ENCODE measurements at regions not wholly inside any gene's neighbourhood (a gene's known extent, or its start where the extent isn't known, plus 50 kb on each side); places are given as distances from the start of the nearest gene placed in this dataset.
"Not testable (repeated sequence)": the region's sequence is repeated elsewhere in the genome, so short reads cannot be mapped to it uniquely, and the experiment has no call there.

DNA sequence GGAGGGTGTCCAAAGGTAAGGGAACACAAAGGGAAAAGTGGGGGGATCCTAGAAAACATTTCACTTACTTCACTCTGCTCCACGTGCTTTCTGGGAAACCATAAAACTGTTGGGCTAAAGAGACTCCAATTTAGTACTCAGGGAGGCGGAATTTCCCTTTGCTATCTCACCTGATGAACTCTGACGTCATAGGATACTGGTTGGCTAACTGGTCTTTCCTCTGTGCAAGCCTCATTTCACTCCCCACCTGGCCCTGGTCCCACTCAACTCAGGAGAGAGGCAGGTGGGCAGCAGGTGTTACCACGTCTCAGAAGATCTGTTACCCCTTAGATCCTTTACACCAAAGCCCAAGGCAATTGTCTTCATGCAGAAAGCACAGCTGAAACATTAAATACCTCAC, 51.8 kb upstream of the PMAIP1 start:
- Histone ChIP-seq H3K9me3 (no peaks in the 10 kb centered on the region), H3K27ac (no peak overlapping the region), H3K36me3 (no peaks in the 10 kb centered on the region), H3K4me1 (no peaks in the 10 kb centered on the region), H3K27me3 (no peaks in the 10 kb centered on the region), H3K4me3 (no peak overlapping the region)
- no peak for TF ChIP-seq CTCF (IDR thresholded peaks at IDR 0.05)
- no peak for DNase-seq
- intact Hi-C loops (cut with DNase I; ENCODE audit: low total_unique reads): no loop called here

DNA sequence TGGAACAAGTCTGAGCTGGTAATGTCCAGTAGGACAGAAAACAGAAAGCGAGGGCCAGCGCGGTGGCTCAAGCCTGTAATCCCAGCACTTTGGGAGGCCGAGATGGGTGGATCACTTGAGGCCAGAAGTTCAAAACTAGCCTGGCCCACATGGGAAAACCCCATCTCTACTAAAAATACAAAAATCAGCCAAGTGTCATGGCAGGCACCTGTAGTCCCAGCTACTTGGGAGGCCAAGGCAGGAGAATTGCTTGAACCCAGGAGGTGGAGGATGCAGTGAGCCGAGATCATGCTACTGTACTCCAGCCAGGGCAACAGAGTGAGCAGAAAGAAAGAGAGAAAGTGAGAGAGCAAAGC, 52.3 kb upstream of the PMAIP1 start:
- H3K4me1 ChIP-seq; H3K9me3 ChIP-seq; DNase-seq; intact Hi-C loops (cut with DNase I; ENCODE audit: low total_unique reads); H3K27ac ChIP-seq; H3K27me3 ChIP-seq; H3K36me3 ChIP-seq; H3K4me3 ChIP-seq: not testable (repeated sequence)

DNA sequence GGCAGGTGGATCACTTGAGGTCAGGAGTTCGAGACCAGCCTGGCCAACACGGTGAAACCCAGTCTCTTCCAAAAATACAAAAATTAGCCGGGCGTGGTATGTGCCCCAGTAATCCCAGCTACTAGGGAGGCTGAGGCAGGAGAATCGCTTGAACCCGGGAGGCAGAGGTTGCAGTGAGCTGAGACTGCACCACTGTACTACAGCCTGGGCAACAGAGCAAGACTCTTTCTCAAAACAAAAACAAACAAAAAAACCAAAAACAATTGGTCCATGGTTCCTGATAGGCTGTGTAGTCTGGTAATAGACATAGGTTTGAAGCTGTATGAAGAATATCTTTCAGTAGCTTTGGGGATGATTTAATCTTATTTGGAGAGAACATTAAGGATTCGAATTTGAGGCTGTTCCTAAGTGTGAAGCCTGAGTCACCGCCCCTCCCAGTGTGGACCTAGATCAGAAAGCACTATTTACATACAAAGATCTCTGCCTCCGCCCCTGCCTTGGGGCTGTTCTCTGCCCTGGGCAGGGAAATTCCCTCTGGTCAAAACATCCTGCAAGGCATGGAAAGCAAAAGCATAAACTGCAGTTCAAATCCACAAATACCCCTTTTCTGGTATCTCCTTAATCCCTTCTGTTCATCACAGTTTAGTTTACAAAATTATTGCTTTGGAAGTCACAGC, 52.8 kb upstream of the PMAIP1 start:
- no peaks in the 10 kb centered on the region for H3K27me3 ChIP-seq
- no peaks in the 10 kb centered on the region for H3K4me1 ChIP-seq
- TF ChIP-seq CTCF (IDR thresholded peaks at IDR 0.05): no peak
- H3K4me3 ChIP-seq: no peak overlapping the region
- no peaks in the 10 kb centered on the region for H3K36me3 ChIP-seq
- no peak overlapping the region for H3K27ac ChIP-seq
- no peaks in the 10 kb centered on the region for H3K9me3 ChIP-seq
- no peak for DNase-seq
- intact Hi-C loops (cut with DNase I; ENCODE audit: low total_unique reads): no loop called here

DNA sequence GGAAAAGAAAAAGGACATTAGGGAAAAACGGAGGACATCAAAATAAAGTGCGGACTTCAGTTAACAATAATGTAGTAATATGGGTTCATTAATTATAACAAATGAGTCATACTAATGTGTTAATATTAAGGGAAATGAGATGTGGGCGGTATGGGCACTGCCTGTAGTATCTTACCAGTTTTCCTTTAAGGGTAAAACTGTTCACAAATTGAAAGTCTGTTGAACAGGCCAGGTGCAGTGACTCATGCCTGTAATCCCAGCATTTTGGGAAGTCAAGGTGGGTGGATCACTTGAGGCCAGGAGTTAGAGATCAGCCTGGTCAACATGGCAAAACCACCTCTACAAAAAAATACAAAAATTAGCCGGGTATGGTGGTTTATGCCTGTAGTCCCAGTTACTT, 56.8 kb upstream of the PMAIP1 start:
- no peaks in the 10 kb centered on the region for H3K9me3 ChIP-seq
- no peak for TF ChIP-seq CTCF (IDR thresholded peaks at IDR 0.05)
- H3K4me3 ChIP-seq: no peak overlapping the region
- no peak overlapping the region for H3K27ac ChIP-seq
- DNase-seq: no peak
- no peaks in the 10 kb centered on the region for H3K4me1 ChIP-seq
- no peaks in the 10 kb centered on the region for H3K36me3 ChIP-seq
- intact Hi-C loops (cut with DNase I; ENCODE audit: low total_unique reads): no loop called here
- H3K27me3 ChIP-seq: peaks cover 0 to 3% of the 10 kb centered on the region in 2 donors

DNA sequence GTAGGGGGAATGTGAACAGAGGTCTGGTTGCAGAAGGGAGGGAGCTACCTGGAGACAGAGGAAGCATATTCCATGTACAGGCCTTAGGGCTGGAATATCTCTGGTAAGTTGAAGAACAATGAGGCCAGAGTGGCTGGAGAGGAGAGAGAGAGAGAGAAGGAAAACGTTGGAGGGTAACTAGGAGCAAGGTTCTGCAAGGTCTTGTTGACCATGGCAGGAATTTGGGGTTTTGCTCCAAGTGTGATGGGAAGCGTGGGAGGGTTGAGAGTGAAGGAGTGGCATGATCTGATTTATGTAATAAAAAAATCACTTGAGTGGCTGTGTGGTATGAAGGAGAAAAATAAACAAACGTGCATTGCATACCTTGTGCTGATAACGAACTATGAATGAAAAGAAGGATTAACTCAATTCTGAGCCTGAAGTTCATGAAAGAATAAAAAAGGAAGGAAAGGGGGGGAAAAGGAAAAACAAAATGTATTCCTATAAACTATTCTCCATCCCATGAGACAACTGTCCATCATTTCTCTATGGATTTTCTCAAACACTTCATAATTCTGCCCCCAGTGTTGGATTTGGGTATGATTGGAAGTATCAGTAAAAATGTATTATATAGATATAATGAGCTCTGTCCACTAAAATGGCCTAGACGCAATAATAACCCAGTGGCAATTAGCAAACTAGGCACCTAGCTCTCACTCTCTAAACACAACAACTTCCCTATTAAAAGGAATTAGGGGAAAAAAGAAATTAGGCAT, 59.7 kb upstream of the PMAIP1 start:
- intact Hi-C loops (cut with DNase I; ENCODE audit: low total_unique reads): no loop called here
- no peak overlapping the region for H3K27ac ChIP-seq
- peaks cover 0 to 7% of the 10 kb centered on the region in 2 donors for H3K27me3 ChIP-seq
- H3K4me1 ChIP-seq: peaks cover 0 to 5% (median 0%) of the 10 kb centered on the region in 4 donors
- no peaks in the 10 kb centered on the region for H3K36me3 ChIP-seq
- no peaks in the 10 kb centered on the region for H3K9me3 ChIP-seq
- TF ChIP-seq CTCF (IDR thresholded peaks at IDR 0.05): no peak
- no peak overlapping the region for H3K4me3 ChIP-seq
- no peak for DNase-seq

DNA sequence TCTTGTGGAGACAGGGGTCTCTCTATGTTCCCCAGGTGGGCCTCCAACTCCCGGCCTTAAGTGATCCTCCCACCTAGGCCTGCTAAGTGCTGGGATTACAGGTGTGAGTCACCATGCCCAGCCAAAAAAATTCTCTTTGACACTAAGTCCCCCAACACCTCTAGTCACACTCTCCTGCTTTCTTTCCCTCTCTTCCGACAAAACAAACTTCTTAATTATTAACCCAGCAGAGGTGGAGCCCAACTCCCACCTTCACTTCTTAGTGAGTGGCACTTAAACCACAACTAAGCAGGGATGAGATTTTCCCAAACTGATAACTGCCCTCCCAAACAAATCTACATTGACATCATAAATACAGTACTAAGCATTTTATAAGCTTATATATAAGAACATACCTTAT, 60.5 kb upstream of the PMAIP1 start:
- intact Hi-C loops (cut with DNase I; ENCODE audit: low total_unique reads): no loop called here
- peaks cover 0 to 5% (median 0%) of the 10 kb centered on the region in 4 donors for H3K4me1 ChIP-seq
- H3K36me3 ChIP-seq: no peaks in the 10 kb centered on the region
- H3K27ac ChIP-seq: no peak overlapping the region
- TF ChIP-seq CTCF (IDR thresholded peaks at IDR 0.05): no peak
- peaks cover 0 to 7% of the 10 kb centered on the region in 2 donors for H3K27me3 ChIP-seq
- DNase-seq: no peak
- no peaks in the 10 kb centered on the region for H3K9me3 ChIP-seq
- no peak overlapping the region for H3K4me3 ChIP-seq
